AG20443 (cell line): ENCODE measurements at regions not wholly inside any gene's neighbourhood (a gene's known extent, or its start where the extent isn't known, plus 50 kb on each side); places are given as distances from the start of the nearest gene placed in this dataset.

Experiments used
- DNase-seq: peaks from one replicate; pipeline ENCODE4 v3.0.0; 2012; ENCODE audit warnings: low spot score, mixed read lengths

DNA sequence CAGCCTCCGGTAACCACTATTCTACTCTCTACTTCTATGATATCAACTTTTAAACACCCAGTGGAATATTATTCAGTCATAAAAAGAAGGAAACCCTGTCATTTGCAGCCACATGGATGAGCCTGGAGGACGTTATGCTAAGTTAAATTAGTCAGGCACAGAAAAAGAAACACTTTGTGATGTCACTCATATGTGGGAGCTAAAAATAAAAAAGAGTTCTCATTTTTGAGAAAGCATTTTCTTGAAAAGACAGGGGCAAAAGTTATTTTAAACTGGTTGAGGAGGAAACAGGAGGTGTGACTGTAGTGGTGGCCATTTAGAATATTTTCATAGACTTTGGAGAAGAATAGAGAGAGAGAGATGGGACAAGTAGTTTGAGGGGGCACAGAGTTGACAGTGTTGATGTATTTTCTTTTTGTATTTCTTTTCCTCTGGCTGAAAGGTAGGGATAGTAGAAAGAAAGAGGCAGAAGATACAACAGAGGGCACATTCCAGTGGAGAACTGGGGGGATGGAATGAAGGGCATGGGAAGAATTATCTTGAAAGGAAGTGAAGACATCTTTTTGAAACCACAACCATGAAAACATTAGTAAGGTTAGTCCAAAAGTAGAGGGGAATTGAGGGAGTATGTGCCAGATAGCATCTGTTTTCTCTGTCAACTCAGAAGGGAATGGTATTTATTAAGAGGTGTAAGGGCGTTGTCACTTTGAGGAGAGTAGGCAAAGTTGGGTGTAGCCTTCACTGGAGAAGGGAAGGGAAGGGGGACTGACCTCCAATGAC is 181.3 kb upstream of the GMDS start:
- DNase-seq = peak; percentile 68

- no peak for DNase-seq
These were observed 170.8 kb upstream of the GMDS start for GRCh38 chr6:2416128-2416712.

DNA sequence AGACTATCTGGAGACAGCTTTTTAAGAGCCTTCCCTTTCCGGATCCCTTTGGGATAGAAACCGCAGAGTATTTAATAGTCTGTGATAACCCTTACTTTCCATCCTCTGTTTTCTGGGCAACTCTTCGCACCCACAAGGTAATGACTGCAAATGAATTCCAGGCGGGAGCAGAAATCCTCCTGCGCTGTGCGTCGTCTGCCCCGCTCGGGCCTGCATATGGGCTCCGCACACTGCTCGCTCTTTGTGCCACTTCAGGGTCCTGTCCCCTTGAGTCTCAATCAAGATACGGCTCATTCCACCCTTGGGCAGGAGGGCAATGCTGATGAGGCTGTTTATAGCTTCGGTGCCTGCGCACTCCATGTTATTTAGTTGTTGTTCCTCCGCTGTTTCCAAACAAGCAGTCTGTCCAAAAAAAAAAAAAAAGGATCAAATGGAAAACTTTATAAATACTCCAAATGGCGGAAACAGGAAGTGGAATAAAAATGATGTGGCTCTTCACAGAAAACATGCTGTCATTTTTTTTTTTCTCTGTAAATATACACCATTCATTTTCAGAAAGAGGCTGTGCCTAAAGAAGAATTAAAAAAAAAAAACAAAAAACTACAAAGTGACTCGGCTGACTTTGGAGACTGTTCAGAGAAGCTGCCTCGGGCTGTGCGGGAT is 169.6 kb upstream of the GMDS start:
- DNase-seq = no peak

DNA sequence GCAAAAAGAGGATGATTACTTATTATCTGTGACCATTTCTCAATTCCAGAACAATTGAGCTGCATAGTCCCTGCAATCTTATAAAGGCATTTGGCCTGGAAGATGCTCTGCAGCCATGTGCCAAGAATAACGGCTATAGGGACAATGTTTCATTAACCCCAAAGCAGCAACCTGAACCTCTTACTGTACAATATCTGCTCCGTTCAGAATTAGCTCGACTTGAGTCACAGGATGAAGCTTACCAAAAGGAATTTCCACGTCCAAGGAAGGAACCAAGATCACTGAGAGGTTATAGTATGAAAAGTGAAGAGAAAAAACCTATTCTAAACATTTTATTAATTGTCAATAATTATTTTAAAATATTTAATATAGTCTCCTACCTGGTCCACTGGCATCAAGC is 167.3 kb upstream of the GMDS start:
- DNase-seq = peak; percentile 65

GRCh38 chr6:2410656-2411380 is 165.4 kb upstream of the GMDS start:
- DNase-seq = no peak

GRCh38 chr6:2407525-2407924 is 162.1 kb upstream of the GMDS start:
- no peak for DNase-seq

- DNase-seq = no peak
These were observed 159.0 kb upstream of the GMDS start for GRCh38 chr6:2404211-2404929.

DNA sequence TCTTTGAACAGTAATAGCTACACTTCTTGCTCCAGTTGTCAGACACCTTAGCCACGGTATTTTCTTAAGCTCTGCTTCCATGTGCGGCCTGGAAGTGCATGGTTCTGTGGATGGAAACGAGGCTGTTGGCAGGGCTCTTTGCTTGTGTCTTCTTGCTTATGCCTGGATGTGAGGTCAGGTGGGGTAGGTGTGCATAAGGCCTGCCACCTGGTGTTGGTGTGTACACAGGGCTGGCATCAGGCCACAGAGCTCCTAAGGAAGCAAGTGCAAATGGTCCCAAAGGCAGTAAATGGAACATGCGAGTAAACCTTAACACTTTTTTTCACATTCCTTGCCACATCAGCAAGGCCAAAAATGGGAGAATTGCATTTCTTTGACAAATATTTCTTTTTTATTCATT is 158.1 kb upstream of the GMDS start:
- no peak for DNase-seq

GRCh38 chr6:2396846-2397630 is 151.6 kb upstream of the GMDS start:
- DNase-seq = peak; percentile 72

DNA sequence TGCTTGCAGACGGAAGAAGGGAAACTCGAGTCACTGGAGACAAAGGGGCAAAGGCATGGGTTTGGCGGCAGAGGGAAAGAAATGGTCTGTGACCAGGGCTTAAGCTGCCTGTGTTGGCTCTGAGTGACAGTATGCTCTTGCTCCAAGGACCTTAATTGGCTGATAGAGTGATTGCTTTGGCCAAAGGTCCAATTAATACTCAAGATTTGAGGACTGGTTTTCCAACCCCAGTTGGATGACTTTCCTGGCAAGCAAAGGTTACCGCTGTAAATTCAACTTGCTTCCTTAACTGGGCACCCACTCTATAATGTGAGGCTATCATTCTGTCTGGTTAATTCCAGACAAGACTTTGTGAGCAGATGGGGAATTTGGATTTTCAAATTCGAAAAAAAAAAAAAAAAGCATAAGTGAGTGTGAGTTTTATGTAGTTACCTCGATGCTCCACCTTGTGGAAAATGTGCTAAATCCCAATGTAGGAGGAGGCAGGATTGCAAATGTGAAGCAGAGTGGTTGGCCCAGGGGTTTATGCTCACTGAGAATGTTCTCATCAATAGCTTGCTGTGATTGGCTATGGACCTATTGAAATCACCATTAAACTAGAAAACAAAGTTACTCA is 150.7 kb upstream of the GMDS start:
- no peak for DNase-seq

DNA sequence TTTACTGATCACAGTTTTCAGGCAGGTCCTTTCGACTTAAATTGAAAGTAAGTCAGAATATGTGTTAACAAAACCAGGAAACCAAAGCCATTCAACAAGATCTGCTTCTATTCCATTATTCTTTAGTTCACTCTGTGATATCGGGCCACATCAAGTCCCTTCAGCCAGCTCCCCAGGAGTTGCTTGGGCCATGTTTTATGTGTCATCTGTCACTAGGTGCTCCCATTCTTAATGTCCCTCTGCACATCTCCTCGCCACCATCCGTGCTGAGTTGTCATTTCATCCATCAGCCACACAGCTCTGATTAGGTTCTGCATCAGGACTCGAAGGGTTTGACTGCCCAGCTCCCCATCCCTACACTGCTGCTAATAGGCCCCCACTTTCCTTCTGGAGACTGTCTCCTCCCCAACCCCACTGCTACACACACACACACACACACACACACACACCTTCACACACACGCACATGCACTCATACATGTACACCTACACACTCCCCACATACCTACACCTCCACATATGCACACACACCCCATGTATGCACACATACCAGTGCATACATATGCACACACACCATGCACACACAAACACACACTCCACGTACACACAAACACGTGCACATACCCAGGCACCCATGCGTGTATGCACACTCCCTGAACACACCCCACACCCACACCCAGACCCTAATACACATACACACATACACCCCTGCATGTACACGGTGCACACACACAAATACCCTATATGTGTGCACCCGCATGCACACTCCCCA is 143.3 kb upstream of the GMDS start:
- DNase-seq = no peak

- DNase-seq = no peak
These were observed 142.0 kb upstream of the GMDS start for GRCh38 chr6:2387445-2387844.

- no peak for DNase-seq
These were observed 140.1 kb upstream of the GMDS start for GRCh38 chr6:2385471-2385983.

DNA sequence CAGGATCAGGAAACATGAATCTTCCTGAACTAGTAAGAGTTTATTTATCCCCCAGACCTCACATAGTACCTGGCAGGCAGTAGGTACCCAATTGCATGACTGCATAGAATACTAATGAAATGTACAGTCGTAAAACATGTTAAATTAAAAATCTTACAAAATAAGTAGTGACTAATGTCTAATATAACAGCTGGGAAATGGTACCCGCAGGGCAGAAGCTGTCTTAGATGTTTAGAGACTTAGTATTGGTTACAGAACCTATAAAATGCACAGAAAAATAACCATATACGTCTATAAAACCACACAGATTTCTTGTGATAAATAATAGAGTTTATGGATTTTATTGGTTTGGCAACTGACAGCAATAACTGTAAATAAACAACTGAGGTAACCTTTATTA is 139.1 kb upstream of the GMDS start:
- no peak for DNase-seq

GRCh38 chr6:2381872-2382661 is 136.7 kb upstream of the GMDS start:
- no peak for DNase-seq

DNA sequence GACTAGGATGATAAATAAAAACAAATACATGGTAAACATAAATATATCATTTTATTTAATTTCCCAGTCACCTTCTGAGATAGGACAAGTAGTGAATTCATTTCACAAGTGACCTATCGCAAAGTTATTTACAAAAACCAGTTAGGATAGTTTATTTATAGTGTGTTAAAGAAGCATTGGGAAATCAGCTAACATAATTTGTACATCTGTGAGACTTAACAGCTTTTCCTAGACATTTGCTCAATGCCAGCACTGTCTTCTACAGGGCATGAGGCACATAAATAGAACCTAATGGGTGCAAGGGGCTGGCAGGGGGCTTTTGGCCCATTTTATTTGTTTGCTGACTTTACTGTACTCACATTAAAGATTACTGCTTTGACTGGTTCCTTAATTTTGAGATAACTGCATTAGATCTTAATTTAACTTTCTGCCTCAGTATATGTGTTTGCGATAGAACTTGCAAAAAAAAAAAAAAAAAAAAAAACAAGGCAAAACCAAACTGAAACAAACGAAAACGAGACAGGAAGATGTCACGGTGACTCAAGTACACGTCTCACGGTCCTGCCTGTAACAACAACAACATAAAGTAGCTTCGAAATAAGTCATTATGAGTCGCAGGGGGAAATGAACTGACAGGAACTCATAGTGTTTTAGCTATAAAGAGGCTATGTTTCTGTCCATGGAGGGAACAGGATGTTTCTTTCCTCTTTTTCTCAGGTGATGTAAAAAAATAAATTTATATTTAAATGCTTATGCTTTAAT is 133.7 kb upstream of the GMDS start:
- DNase-seq = peak; percentile 56

DNA sequence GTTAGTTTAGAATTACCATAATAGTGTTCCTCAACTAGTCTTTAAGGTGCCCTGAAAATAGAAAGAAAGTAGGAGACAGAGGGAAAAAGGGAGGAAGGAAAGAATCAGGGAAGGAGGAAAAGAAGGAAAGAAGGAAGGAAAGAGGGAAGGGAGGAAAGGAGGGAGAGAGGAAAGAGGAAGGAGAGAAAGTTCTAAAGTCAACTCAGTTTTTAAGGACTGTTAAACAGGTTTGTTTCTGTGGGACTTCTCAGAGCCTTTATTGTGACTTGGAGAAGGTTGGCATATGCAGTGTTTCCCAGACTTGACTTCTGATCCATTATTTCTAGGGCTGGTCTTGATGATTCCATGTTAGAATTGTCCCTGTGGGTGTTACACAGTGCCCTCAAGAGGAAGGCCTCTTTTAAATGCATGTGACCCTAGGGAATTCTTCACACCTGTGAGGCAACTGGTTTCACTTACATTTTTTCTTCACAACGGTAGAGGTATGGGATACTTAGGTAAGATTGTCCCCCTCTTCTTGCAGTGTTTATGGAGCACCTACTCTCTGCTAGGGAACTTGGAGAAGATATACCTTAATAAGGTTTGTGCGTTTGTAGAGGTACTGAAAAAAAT is 132.7 kb upstream of the GMDS start:
- no peak for DNase-seq
